ENCODE measurements at regions not wholly inside any gene's neighbourhood (a gene's known extent, or its start where the extent isn't known, plus 50 kb on each side); places are given as distances from the start of the nearest gene placed in this dataset.

GRCh38 chr9:99326917-99327189, 104.8 kb downstream of the SEC61B start:
- intact Hi-C loops (cut with DNase I): no loop called here
- no peak overlapping the region for H3K27ac ChIP-seq
- no peak for DNase-seq (ENCODE audit: extremely low spot score in 2 of 2)
- no peaks in the 10 kb centered on the region for H3K27me3 ChIP-seq
- no peak overlapping the region for H3K4me3 ChIP-seq
- no peaks in the 10 kb centered on the region for H3K4me1 ChIP-seq
- TF ChIP-seq CTCF (IDR thresholded peaks at IDR 0.05): no peak
- no peak for TF ChIP-seq POLR2A (IDR thresholded peaks at IDR 0.05)
- no peak for TF ChIP-seq POLR2AphosphoS5 (IDR thresholded peaks at IDR 0.05; ENCODE audit: insufficient read depth in 1 of 2, low read depth in 1 of 2)
- no peaks in the 10 kb centered on the region for H3K36me3 ChIP-seq
- no peaks in the 10 kb centered on the region for H3K9me3 ChIP-seq

- no peak for TF ChIP-seq POLR2AphosphoS5 (IDR thresholded peaks at IDR 0.05; ENCODE audit: insufficient read depth in 1 of 2, low read depth in 1 of 2)
- no peak for TF ChIP-seq POLR2A (IDR thresholded peaks at IDR 0.05)
- TF ChIP-seq CTCF (IDR thresholded peaks at IDR 0.05): no peak
- Histone ChIP-seq H3K9me3 (no peaks in the 10 kb centered on the region), H3K4me1 (no peaks in the 10 kb centered on the region), H3K27me3 (no peaks in the 10 kb centered on the region), H3K4me3 (no peak overlapping the region), H3K36me3 (no peaks in the 10 kb centered on the region), H3K27ac (no peak overlapping the region)
- intact Hi-C loops (cut with DNase I): no loop called here
- DNase-seq (ENCODE audit: extremely low spot score in 2 of 2): no peak
Observed at GRCh38 chr9:99327667-99328066, 105.6 kb downstream of the SEC61B start.

- Histone ChIP-seq H3K27me3 (no peaks in the 10 kb centered on the region), H3K4me3 (no peak overlapping the region), H3K9me3 (no peaks in the 10 kb centered on the region), H3K4me1 (no peaks in the 10 kb centered on the region), H3K36me3 (no peaks in the 10 kb centered on the region), H3K27ac (no peak overlapping the region)
- TF ChIP-seq POLR2AphosphoS5 (IDR thresholded peaks at IDR 0.05; ENCODE audit: insufficient read depth in 1 of 2, low read depth in 1 of 2) (no peak), POLR2A (IDR thresholded peaks at IDR 0.05) (no peak), CTCF (IDR thresholded peaks at IDR 0.05) (no peak)
- DNase-seq (ENCODE audit: extremely low spot score in 2 of 2): no peak
- intact Hi-C loops (cut with DNase I): no loop called here
Observed at GRCh38 chr9:99335280-99335679, 113.2 kb downstream of the SEC61B start.

- Histone ChIP-seq H3K9me3 (no peaks in the 10 kb centered on the region), H3K4me3 (no peak overlapping the region), H3K4me1 (no peaks in the 10 kb centered on the region), H3K27me3 (no peaks in the 10 kb centered on the region), H3K36me3 (no peaks in the 10 kb centered on the region), H3K27ac (no peak overlapping the region)
- DNase-seq (ENCODE audit: extremely low spot score in 2 of 2): no peak
- TF ChIP-seq CTCF (IDR thresholded peaks at IDR 0.05) (no peak), POLR2A (IDR thresholded peaks at IDR 0.05) (no peak), POLR2AphosphoS5 (IDR thresholded peaks at IDR 0.05; ENCODE audit: insufficient read depth in 1 of 2, low read depth in 1 of 2) (no peak)
- intact Hi-C loops (cut with DNase I): no loop called here
Observed at GRCh38 chr9:99336005-99336404, 113.9 kb downstream of the SEC61B start.

GRCh38 chr9:99336531-99336930, 114.4 kb downstream of the SEC61B start:
- Histone ChIP-seq H3K9me3 (no peaks in the 10 kb centered on the region), H3K27me3 (no peaks in the 10 kb centered on the region), H3K4me3 (no peak overlapping the region), H3K36me3 (no peaks in the 10 kb centered on the region), H3K4me1 (no peaks in the 10 kb centered on the region), H3K27ac (no peak overlapping the region)
- TF ChIP-seq CTCF (IDR thresholded peaks at IDR 0.05) (no peak), POLR2AphosphoS5 (IDR thresholded peaks at IDR 0.05; ENCODE audit: insufficient read depth in 1 of 2, low read depth in 1 of 2) (no peak), POLR2A (IDR thresholded peaks at IDR 0.05) (no peak)
- intact Hi-C loops (cut with DNase I): no loop called here
- no peak for DNase-seq (ENCODE audit: extremely low spot score in 2 of 2)

Measured in vagina (tissue), 2 donors.